GM11168 (cell line): ENCODE measurements at regions not wholly inside any gene's neighbourhood (a gene's known extent, or its start where the extent isn't known, plus 50 kb on each side); places are given as distances from the start of the nearest gene placed in this dataset.

Experiments
- in situ Hi-C: fragments of 300-500 bp; cut with MboI; formaldehyde crosslinking; loops from one replicate; pipeline ENCODE4 v1.12.0; 2022; ENCODE audit warnings: low sequenced_read_pairs; ENCODE audit not compliant: unreplicated experiment

DNA sequence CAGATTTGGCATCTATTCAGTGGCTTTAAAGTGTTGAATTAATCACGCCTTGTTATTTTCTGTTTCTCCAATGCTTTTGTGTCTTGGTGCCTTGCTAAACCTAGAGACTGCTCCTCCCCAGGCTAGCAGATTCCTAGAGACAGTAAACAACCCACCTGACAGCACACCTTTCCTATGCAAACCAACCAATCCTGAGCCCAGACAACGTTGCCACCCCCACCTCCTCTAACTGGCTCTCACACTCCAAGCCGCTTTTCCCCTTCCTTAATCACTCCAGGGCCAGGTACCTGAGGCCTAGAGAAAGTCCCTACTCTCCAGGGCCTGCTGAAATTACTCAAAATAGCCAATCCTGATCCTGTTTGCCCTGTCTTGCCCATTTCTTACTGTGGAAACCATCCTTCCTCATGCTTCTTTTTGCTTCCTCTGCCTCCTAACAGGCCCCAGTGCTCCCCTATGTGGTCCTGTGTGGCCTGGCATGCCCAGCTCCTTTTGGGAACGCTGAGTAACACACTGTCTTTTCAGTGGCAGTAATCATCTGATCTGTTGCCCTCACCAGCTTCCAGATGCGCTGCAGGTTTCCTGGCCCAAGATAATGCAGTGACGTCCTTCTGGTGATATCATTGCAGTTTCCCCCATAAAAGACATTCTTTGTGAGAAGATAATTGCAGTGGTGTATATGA is 53.4 kb downstream of the GAS1 start:
- in situ Hi-C loops: no loop called here

GRCh38 chr9:86892576-86892975 is 54.7 kb downstream of the GAS1 start:
- in situ Hi-C loops: no loop called here

DNA sequence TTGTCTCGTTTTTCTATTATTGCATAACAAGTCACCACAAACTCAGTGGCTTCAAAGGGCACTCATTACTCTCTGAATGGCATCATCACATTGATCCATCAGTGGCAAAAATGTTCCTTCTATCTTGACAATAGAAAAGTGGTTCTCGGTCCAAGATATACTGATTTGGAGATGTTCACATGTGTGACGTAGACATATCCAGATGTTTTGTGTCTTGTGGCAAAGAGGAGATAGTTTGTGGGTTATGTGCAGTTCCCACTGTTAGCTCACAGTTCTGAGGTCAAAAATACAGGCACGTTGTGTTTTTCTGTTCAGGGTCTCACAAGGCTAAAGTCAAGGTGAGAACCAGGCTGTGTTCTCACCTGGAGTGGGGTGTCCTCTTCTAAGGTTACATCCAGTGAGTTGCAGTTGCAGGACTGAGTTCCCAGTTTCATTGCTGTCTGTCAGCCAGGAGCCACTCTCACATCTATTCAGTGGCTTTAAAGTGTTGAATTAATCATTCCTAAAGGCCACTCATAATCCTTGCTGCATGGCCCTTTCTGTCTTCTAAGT is 55.3 kb downstream of the GAS1 start:
- in situ Hi-C loops: no loop called here

DNA sequence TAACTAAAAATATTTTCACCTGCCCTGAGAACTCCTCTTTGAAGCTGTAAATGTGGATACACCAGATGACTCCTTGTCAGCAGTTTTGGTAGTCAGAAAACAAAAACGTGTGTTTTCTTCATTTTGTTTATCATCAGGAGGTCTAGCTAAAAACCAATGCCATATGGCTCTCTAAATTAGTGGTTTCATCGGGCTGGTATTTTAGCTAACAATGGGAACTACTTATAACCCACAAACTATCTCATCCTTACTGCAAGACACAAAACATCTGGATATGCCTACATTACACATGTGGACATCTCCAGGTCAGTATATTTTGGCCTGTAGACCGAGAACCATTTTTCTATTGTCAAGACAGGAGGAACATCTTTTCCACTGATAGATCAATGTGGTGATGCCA is 56.2 kb downstream of the GAS1 start:
- in situ Hi-C loops: no loop called here

GRCh38 chr9:86885232-86885631 is 62.1 kb downstream of the GAS1 start:
- in situ Hi-C loops: no loop called here

DNA sequence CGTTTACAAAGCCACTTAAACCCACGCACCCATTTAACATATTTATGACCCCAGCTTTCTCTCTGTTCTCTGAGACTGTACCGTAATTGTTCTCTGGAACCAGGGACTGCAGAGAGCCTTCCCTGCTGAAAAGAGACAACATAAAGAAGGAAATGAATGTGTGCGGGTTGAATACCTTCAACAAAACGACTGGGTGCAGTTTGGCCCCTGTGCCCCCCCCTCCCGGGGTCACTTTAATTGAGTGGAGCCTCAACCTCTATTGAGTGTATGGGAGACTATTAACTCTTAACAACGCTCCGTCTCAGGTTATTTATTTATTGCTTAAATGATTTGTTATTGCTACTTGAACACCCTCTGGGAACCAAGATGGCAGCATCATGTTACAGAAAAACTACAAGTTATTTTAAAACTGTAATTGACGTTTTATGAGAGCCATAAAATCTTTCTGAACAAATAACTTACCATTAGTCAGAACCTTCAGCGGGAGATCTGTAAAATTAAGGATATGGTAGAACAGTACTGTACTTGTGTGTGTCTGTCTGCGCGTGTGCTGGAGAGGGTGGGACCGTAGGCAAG is 70.6 kb downstream of the GAS1 start:
- in situ Hi-C loops: no loop called here

DNA sequence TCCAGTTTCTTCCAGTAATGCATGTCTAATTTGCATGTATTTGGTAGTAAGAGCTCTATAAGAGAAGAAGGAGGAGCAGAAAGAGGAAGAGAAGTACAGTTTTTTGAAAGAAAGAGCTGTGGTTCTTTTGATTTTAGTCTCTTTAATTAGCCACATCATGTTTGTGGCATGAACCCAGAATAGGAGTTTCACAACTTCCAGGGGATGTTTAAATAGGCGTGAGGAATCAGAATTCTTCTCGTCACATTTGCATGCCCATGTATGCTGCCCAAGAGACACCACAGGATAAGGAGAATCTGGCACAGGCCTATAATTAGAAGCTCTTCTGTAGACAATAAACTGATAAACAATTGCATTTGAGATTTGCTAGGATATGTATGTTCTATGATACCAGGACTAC is 78.7 kb downstream of the GAS1 start:
- in situ Hi-C loops: no loop called here

DNA sequence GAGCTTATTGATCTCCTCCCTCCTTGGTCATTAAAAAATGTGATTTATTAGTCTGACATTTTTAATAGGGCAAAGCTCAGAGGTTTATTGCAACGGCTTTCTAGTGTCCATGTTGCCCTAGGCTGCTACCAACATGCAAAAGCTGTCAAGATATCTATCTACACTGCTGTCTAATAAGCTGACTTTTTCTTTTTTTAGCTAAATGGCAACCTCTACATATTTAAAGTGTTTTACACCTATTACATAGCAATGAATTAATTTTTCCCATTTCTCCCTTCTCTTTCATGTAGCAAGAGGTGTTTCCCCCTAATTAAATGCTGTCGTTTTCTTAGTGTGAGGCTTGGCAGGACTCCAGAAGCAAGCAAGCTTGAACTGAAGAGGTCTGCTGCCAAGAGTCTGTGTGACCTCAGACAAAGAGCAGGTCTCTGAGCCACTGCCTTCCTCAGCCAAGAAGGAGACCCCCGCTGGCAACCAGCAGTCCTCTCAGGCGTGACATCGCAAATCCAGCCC is 79.4 kb downstream of the GAS1 start:
- in situ Hi-C loops: no loop called here

DNA sequence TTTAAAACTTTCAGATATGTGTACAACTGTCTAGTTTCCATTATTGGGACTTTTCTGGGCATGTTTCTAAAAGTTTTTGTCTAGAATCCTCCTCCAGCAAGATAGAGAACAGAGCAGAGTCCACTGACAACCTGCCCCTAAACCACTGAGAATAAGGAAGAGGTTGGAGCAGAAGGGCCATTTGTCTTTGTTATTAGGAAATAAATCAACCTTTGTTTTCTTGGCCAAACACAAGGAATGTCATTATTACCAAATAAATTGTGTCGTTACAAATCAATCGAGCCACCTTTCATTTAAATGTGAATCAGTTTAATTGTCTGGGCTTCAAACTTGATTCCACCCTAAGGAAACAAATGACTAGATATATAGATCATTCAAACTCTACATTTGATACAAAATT is 81.4 kb downstream of the GAS1 start:
- in situ Hi-C loops: no loop called here

GRCh38 chr9:86860006-86860405 is 87.3 kb downstream of the GAS1 start:
- in situ Hi-C loops: no loop called here

DNA sequence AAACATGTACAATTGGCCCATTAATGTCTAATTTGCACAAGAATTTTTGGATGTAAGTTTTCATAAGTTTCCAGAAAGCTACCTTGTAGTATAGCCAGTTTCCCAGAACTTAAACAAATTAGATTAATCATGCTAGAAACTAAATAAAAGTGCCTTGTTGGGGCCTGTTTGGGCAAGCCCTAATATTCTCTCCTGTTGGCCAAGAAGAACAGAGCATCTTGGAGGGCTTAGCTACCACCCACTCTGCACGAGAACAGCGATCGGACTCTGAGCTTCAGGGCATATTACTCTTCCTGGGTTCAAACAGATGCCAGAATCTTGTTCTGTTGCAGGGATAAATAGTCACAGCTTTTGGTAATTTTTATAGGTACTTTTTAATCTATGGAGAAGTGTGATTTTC is 88.2 kb downstream of the GAS1 start:
- in situ Hi-C loops: no loop called here

DNA sequence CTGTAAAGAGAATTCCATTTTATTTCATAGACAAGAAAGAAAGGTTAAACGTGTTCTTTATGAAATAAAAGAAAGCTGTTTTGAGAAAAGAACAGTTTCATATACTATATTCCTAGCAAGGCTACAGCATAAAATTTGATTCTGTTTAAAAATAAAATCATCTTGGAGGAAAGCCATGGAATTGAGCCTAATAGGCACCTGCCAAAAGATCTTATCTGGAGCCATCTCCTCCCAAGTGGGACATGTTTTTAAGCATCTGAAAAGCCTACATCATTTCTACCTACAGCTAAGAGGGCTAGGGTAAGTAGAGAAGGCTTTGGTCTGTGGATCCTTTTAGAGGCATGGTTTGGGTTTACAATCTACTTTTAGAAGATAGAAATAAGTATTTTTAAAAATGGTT is 89.3 kb downstream of the GAS1 start:
- in situ Hi-C loops: no loop called here

- in situ Hi-C loops: no loop called here
These were observed 91.0 kb downstream of the GAS1 start for GRCh38 chr9:86856259-86856658.

DNA sequence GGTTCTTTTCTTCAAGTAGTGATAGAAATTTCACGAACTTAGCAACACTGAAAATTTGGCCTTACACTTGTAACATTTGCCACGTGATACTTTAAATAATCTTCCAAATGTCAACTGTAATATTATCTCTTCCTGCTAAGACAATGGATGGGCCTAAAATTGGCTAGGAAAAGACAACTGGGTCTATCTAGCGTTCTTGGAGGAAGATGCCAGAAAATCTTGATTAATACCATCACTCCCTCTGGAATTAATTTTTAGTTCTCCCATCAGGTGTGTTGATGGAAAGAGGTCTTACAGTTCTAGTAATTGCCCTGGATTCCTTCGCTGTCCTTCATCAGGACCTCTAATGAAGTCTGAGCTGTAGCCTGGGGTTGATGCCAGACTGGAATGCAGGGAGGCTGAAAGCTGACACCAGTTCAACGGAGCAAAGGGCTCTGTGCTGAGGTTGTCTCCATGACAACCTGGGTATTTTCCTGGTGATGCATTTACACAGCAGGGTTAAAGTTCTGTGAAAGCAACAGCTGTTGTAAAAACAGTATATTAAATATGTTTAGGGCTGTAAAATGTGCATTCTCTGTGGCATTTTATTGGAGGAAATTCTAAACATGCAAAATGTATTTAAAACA is 92.3 kb downstream of the GAS1 start:
- in situ Hi-C loops: no loop called here

GRCh38 chr9:86846656-86847055 is 100.7 kb downstream of the GAS1 start:
- in situ Hi-C loops: no loop called here

DNA sequence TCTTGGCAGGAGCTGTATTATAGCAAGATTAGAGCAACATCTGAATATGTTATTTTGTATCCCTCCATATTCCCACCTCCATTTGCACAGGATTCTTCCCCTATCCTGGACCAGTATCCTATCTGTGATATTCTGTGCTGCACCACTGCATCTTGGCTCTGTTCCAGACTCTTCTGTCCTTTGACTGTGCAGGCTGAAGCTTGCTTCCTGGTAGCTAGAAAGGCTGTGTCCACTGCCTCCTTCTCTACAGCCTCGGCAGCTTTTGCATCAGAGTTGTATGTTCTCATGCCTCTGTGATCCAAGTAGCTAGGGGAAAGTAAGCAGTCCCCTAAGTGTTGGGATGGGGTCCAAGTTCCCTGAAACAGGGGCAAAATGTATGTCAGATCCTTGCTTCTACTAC is 104.1 kb downstream of the GAS1 start:
- in situ Hi-C loops: no loop called here

DNA sequence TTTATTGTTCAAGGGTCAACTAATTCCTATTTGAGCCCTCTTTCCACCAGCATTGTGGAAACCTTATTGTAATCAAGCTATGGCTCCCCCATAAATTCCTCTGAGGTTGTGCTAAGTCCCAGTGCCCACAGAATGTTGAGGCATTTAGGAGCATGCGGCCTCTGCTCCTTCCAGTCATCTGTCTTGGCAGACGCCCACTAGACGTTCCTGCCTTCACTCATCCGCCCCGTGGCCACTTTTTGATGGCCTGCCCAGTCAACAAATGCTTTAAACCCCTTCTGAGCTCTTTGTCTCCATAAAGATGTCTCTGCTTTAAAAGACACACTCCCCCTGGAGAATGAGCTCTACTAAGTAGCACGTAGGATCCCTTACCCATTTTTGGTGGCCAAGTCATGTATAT is 104.7 kb downstream of the GAS1 start:
- in situ Hi-C loops: no loop called here

DNA sequence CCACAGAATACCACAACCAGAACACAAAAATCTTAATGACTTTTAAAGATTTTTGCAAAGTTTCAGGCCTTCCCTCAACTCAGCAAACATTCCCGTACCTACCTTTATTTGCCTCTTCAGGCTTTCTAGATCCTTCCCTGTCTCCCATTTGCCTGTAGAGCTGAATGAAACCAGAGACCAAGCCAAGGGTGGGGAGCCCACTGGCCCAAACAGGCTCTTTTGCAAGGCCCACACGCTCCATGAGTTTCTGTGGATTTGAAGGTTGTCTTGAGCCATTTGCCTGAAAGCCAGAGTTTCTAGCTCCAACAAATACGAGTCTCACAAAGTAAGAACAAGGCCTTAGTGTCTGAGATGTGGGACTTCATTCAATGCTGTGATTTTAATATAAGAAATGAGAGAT is 107.8 kb downstream of the GAS1 start:
- in situ Hi-C loops: no loop called here

DNA sequence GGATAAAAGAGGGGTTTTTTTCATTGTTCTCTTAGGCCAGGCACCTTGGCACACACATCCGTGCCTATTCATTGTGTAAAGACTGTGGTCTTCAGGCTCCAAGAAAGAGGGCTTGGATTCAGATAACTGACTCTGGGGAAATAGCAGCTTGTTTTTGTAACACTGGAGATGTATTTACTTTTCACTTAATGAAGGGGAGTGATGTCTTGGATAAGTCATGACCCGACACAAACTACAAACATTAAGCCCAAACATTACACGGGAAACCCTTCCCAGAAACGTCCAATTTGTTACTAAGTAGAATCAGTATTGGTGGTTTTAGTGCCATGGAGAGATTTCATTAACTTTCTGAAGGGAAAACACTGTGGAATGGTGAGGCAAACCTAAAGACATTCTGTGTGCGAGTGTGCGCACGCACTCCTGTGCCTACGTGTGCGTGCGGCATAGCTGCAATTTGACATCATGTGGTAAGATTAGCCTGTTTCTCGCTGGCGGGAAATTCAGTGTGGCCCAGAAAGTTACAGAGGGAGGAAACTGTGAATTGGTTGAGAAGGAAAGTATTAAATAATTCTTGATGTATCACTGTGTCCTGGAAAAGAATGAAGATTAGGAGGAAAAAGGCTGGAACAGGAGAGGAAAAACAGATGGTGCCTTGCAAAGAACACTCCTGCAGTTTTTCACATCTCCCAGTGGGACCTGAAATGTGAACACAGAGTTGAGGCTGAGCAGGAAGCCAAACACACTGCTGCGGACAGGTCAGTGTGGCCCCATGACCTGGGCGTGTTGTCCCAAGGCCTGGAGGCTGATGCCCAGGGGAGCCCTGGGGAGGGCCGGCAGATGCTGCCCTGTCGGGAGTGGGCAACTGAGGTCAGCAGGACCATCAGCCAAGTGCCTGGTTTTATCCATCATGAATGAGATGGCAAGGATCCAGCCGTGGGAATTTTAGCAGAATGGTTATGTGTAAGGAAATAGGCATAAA is 108.5 kb downstream of the GAS1 start:
- in situ Hi-C loops: no loop called here

DNA sequence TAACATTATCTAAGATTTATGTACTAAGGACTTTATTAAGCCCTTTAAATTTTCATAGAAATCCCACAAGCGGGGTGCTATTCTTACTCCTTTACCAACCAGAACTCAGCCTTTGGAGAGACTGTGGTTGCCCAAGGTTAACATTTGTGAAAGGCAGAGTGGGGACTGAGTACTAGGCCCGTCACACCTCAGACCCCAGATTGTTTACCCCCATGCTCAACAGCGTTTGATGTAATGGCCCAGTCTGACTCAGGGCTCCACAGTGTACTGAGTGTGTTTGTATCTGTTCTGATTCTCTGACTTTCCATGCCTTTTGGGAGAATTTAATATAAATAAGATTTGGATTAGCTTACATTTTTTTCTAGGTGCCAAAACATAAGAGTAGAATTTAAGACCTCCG is 110.0 kb downstream of the GAS1 start:
- in situ Hi-C loops: no loop called here
